NCI-H1105 (cell line): ENCODE measurements at regions not wholly inside any gene's neighbourhood (a gene's known extent, or its start where the extent isn't known, plus 50 kb on each side); places are given as distances from the start of the nearest gene placed in this dataset.
"Not testable (repeated sequence)": the region's sequence is repeated elsewhere in the genome, so short reads cannot be mapped to it uniquely, and the experiment has no call there.

Experiments
- DNase-seq: peaks from one replicate; lab custom pipeline; 2025; lab: John Stamatoyannopoulos, UW

- no peak for DNase-seq
Measured at GRCh38 chr7:81051811-81052413, 133.1 kb upstream of the SEMA3C start.

DNA sequence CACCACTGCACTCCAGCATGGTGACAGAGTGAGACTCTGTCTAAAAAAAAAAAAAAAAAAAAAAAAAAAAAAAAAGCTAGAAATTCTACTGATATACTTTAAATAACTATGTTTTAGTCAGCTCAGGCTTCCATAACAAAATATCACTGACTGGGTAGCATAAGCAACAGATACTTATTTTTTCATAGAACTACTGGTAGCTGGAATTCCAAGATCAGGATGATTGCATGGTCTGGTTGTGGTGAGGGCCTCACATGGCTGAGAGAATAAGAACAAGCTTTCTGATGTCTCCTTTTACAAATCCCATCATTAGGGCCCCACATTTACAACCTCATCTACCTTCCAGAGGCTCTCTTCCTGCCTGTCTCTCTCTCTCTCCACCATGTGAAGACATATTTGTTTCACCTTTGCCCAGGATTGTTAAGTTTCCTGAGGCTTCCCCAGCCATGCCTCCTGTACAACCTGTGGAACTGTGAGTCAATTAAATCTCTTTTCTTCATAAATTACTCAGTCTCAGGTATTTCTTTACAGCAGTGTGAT is 126.7 kb upstream of the SEMA3C start:
- DNase-seq = no peak

- DNase-seq = not testable (repeated sequence)
Measured at GRCh38 chr7:81042646-81043045, 123.8 kb upstream of the SEMA3C start.

- DNase-seq = no peak
Measured at GRCh38 chr7:81040496-81040895, 121.6 kb upstream of the SEMA3C start.

- DNase-seq = no peak
Measured at GRCh38 chr7:81036871-81037270, 118.0 kb upstream of the SEMA3C start.

DNA sequence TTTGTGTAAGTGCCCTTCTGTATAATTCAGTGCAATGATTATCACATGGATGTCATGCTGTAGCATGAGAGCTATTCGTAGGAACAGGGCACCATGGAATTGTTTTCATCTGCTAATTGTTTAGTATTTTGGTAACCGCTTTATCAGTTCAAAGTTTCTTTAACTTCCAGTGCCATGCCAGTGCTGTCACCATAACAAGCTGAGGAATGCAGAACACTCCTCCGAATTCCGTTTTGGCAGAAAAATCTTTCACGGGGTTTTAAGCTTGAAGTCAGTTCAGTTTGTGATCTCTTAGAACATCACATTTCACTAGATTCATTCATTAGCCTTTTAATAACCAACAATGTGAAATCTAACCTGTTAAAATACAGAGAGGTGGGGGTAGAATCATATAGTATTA is 117.2 kb upstream of the SEMA3C start:
- no peak for DNase-seq

DNA sequence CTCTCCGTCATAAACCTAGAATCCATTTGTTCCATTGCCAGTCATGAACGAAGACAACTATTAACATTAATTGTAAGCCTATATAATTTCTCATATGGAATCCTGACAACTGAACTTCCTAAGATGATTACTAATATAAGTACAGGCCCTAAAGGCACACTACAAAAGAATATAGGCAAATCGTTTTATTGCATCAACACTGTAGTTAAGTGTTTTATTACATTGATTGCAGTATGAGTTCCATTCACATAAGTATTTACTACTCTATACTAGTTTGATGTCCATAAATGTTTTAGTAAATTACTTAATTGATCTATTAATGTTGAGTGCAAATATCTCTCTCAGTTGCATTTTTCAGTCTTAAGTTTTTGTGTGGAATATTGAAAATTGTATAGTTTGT is 113.1 kb upstream of the SEMA3C start:
- DNase-seq = no peak

GRCh38 chr7:81031243-81031642 is 112.4 kb upstream of the SEMA3C start:
- DNase-seq = no peak

- DNase-seq = no peak
Measured at GRCh38 chr7:81030472-81030871, 111.6 kb upstream of the SEMA3C start.

GRCh38 chr7:81029511-81029910 is 110.7 kb upstream of the SEMA3C start:
- DNase-seq = no peak

DNA sequence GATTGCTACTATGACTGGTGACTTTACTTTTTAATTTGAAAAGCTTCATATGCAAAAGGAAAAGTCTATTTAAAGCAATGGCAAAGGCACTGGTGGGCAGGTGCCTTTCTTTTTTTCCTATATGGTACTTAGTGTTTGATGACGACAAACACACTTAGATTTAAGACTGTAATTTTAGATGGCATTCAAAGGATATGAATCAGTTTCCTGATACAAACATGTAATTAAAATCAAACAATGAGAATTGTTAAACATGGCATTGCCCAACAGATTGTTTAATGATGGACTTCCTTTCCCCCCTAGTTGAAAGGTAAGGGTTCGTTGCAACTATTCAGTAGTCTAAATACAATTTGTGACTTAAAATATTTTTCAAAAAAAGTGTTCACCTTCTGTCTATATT is 106.5 kb upstream of the SEMA3C start:
- DNase-seq = no peak

DNA sequence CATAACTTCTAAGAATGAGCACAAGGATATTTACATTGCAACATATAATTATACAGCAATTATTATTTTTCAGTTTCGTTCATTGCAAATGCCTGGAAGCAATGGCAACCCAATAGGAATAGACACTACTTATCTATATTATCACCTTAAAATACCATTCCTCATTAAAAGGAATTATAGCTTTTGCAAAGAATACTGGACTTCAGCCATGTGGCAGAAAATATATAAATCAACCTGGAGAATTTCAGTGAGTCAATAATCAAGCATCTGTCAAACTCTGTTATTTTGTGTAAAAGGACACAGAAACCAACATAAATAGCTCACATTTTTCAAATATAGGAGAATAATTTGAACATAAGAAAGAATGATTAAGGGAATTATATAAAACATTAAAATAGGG is 96.1 kb upstream of the SEMA3C start:
- no peak for DNase-seq

DNA sequence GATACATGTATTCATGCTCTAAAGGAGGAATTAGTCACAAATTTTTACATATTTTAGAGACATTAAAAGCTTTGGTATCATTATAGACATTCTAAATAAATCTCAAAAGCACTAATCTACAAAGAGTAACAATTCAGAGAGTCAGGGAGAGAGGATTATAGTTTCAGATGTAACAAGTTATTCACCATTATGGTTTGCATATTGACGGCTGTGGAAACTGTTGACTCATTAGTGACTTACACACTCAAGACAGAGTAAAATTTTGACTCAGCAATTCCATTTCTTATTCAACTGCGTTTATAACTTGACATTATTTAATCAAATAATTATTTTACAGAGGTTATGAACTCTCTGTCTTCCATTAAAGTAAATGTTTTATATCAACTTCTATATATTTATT is 95.4 kb upstream of the SEMA3C start:
- no peak for DNase-seq

- DNase-seq = no peak
Measured at GRCh38 chr7:81013083-81013817, 94.4 kb upstream of the SEMA3C start.

- no peak for DNase-seq
Measured at GRCh38 chr7:81008901-81009300, 90.0 kb upstream of the SEMA3C start.

GRCh38 chr7:81007051-81007450 is 88.2 kb upstream of the SEMA3C start:
- no peak for DNase-seq

GRCh38 chr7:81005254-81005653 is 86.4 kb upstream of the SEMA3C start:
- DNase-seq = no peak

- DNase-seq = no peak
Measured at GRCh38 chr7:81004098-81004497, 85.2 kb upstream of the SEMA3C start.

DNA sequence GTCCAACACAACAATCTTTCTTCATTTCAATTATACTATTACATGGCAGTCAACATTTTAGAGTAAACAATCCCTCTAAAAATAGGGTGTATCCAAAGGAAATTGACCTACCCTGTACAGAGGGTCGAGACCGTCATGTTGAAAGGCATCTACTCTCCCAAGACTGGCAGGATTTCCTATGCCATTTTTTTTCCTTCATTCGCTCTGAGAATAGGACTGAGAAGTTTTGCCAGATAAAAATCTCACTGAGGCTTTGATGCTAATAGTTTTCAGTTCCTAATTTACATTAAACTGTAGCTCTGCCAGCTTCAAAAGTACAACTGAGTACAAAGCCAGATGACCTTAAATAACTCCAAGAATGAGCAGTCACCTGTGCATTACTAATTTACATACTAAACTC is 84.5 kb upstream of the SEMA3C start:
- no peak for DNase-seq

- no peak for DNase-seq
Measured at GRCh38 chr7:81002421-81002820, 83.6 kb upstream of the SEMA3C start.

- DNase-seq = no peak
Measured at GRCh38 chr7:80999771-81000170, 80.9 kb upstream of the SEMA3C start.

DNA sequence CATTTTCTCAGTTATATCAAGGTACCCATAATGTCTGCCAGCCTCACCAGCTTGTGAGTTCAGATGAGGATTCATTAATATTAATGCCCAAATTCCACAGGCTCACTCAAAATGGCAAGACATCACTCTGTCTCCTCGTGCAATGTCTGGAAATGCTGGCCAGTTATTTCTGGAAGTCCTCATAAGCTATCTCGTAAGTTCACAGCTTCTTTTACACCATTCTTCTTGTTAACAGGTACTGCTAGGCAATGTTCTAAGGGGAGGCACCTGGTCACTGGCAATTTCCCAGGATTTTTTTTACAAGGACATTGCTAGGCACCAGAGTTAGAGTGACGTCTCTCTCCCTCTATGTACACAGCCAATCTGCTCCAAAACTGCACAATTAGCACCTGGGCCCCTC is 80.2 kb upstream of the SEMA3C start:
- DNase-seq = no peak

- DNase-seq = peak; percentile 49
Measured at GRCh38 chr7:80997841-80998240, 79.0 kb upstream of the SEMA3C start.

DNA sequence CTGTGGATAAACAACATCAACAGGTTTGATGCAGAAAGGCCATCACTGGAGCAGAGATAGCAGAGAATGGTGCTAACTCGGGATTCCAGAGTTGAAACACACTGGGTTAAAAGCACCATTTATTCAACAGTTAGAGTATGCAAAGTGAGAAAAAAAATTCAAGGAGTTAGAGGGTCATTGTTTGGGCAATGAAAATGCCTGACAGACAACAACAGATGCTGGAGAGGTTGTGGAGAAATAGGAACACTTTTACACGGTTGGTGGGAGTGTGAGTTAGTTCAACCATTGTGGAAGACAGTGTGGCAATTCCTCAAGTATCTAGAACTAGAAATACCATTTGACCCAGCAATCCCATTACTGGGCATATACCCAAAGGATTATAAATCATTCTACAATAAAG is 77.4 kb upstream of the SEMA3C start:
- not testable (repeated sequence) for DNase-seq
